ENCODE measurements at regions not wholly inside any gene's neighbourhood (a gene's known extent, or its start where the extent isn't known, plus 50 kb on each side); places are given as distances from the start of the nearest gene placed in this dataset.

GRCh38 chr13:32877491-32877890, 138.7 kb upstream of the KL start:
- no peak overlapping the region for H3K4me3 ChIP-seq (ENCODE audit: low read length)
- no peaks in the 10 kb centered on the region for H3K9me3 ChIP-seq (ENCODE audit: control insufficient read depth, low read depth, low read length)
- H3K36me3 ChIP-seq (ENCODE audit: control insufficient read depth, low read depth, low read length): no peaks in the 10 kb centered on the region
- H3K27ac ChIP-seq (ENCODE audit: low read length): no peak overlapping the region
- H3K9ac ChIP-seq (ENCODE audit: low read length): no peak overlapping the region
- H3K27me3 ChIP-seq (ENCODE audit: control insufficient read depth, insufficient read depth, low read length): no peaks in the 10 kb centered on the region
- H3K4me1 ChIP-seq (ENCODE audit: control insufficient read depth, low read depth, low read length): no peaks in the 10 kb centered on the region

DNA sequence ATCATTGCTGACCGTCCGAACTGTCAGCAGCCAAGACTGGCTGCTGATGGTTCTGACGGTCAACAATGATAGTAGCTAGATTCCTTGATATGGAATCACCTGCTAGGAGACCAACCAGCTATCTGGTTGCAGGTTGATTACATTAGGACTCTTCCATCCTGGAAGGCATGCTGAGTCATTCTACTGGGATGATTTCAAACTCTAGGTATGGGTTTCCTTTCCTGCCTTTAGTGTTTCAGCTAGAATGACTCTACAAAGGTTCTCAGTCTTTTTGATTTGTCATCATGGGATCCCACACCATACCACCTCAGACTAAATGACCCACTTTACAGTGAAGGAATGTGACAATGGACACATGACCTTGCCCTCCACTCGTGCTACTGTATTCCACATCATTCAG, 138.1 kb upstream of the KL start:
- Histone ChIP-seq H3K27ac (ENCODE audit: low read length) (no peak overlapping the region), H3K4me3 (ENCODE audit: low read length) (no peak overlapping the region), H3K9me3 (ENCODE audit: control insufficient read depth, low read depth, low read length) (no peaks in the 10 kb centered on the region), H3K4me1 (ENCODE audit: control insufficient read depth, low read depth, low read length) (no peaks in the 10 kb centered on the region), H3K9ac (ENCODE audit: low read length) (no peak overlapping the region), H3K36me3 (ENCODE audit: control insufficient read depth, low read depth, low read length) (no peaks in the 10 kb centered on the region), H3K27me3 (ENCODE audit: control insufficient read depth, insufficient read depth, low read length) (no peaks in the 10 kb centered on the region)

DNA sequence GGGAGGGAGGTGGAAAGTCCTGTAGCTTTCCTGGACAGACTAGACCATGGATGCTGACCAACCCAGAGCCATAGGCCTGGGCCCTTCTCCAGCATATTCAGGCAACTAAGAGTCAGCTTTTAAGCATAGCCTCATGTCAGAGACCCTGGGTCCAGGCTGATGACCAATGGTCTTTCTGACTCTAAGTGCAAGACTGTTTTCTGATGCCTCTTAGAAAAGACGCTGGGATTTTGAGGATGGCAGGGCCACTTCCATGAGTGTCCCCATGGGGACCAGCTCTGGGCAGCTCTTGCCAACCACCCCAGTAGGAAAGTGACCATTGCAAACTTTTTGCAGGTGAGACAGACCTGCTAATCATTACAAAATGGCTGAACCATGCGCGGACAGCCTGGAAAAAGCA, 135.6 kb upstream of the KL start:
- Histone ChIP-seq H3K27ac (ENCODE audit: low read length) (no peak overlapping the region), H3K27me3 (ENCODE audit: control insufficient read depth, insufficient read depth, low read length) (no peaks in the 10 kb centered on the region), H3K36me3 (ENCODE audit: control insufficient read depth, low read depth, low read length) (no peaks in the 10 kb centered on the region), H3K4me1 (ENCODE audit: control insufficient read depth, low read depth, low read length) (peaks cover 4% of the 10 kb centered on the region), H3K9me3 (ENCODE audit: control insufficient read depth, low read depth, low read length) (no peaks in the 10 kb centered on the region), H3K9ac (ENCODE audit: low read length) (no peak overlapping the region), H3K4me3 (ENCODE audit: low read length) (no peak overlapping the region)

- H3K27ac ChIP-seq (ENCODE audit: low read length): no peak overlapping the region
- H3K4me3 ChIP-seq (ENCODE audit: low read length): no peak overlapping the region
- H3K4me1 ChIP-seq (ENCODE audit: control insufficient read depth, low read depth, low read length): peaks cover 4% of the 10 kb centered on the region
- no peak overlapping the region for H3K9ac ChIP-seq (ENCODE audit: low read length)
- no peaks in the 10 kb centered on the region for H3K9me3 ChIP-seq (ENCODE audit: control insufficient read depth, low read depth, low read length)
- H3K27me3 ChIP-seq (ENCODE audit: control insufficient read depth, insufficient read depth, low read length): no peaks in the 10 kb centered on the region
- H3K36me3 ChIP-seq (ENCODE audit: control insufficient read depth, low read depth, low read length): no peaks in the 10 kb centered on the region
Measured at GRCh38 chr13:32881074-32881776, 135.0 kb upstream of the KL start.

DNA sequence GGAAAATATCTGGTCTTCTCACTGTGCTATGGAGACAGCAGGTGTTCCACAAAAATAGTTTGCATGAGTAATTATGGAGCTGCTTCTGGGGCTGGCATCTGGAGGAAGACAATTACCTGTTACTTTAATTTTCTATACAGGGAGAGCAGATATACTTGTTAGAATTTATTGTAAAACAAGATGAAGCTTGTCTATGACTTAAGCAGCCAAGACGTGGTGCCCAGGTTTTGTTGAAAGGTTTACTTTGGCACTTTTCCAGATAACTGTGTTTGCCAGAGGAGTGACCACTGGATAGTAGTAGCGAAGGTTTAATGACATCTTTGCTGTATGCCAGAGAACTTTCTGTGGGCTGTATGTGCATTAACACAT, 134.5 kb upstream of the KL start:
- no peaks in the 10 kb centered on the region for H3K36me3 ChIP-seq (ENCODE audit: control insufficient read depth, low read depth, low read length)
- H3K9ac ChIP-seq (ENCODE audit: low read length): no peak overlapping the region
- H3K9me3 ChIP-seq (ENCODE audit: control insufficient read depth, low read depth, low read length): no peaks in the 10 kb centered on the region
- no peak overlapping the region for H3K27ac ChIP-seq (ENCODE audit: low read length)
- no peaks in the 10 kb centered on the region for H3K27me3 ChIP-seq (ENCODE audit: control insufficient read depth, insufficient read depth, low read length)
- H3K4me3 ChIP-seq (ENCODE audit: low read length): no peak overlapping the region
- H3K4me1 ChIP-seq (ENCODE audit: control insufficient read depth, low read depth, low read length): peaks cover 4% of the 10 kb centered on the region

- Histone ChIP-seq H3K36me3 (ENCODE audit: control insufficient read depth, low read depth, low read length) (no peaks in the 10 kb centered on the region), H3K9ac (ENCODE audit: low read length) (no peak overlapping the region), H3K4me1 (ENCODE audit: control insufficient read depth, low read depth, low read length) (peaks cover 4% of the 10 kb centered on the region), H3K9me3 (ENCODE audit: control insufficient read depth, low read depth, low read length) (peaks cover 1% of the 10 kb centered on the region), H3K4me3 (ENCODE audit: low read length) (no peak overlapping the region), H3K27ac (ENCODE audit: low read length) (no peak overlapping the region), H3K27me3 (ENCODE audit: control insufficient read depth, insufficient read depth, low read length) (no peaks in the 10 kb centered on the region)
Measured at GRCh38 chr13:32882691-32883090, 133.5 kb upstream of the KL start.

- Histone ChIP-seq H3K36me3 (ENCODE audit: control insufficient read depth, low read depth, low read length) (no peaks in the 10 kb centered on the region), H3K27ac (ENCODE audit: low read length) (no peak overlapping the region), H3K4me3 (ENCODE audit: low read length) (no peak overlapping the region), H3K9me3 (ENCODE audit: control insufficient read depth, low read depth, low read length) (peaks cover 5% of the 10 kb centered on the region), H3K9ac (ENCODE audit: low read length) (no peak overlapping the region), H3K27me3 (ENCODE audit: control insufficient read depth, insufficient read depth, low read length) (no peaks in the 10 kb centered on the region), H3K4me1 (ENCODE audit: control insufficient read depth, low read depth, low read length) (peaks cover 4% of the 10 kb centered on the region)
Measured at GRCh38 chr13:32883474-32883873, 132.7 kb upstream of the KL start.

DNA sequence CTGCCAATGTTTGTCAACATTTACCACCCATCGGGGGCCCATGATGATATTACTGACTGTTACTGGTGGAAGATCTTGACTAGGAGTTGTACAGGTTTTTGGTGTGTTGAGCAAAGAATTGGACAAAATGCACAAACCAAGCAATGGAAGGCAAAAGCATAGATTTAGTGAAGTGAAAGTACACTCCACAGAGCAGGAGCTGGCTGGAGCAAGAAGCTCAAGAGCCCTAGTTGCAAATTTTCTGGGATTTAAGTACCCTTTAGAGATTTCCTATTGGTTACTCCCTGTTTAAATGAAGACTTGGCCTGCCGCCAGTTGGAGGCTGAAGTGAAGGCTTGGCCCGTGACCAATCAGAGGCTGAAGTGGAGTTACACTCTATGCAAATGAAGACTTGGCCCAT, 128.6 kb upstream of the KL start:
- Histone ChIP-seq H3K27ac (ENCODE audit: low read length) (no peak overlapping the region), H3K9ac (ENCODE audit: low read length) (no peak overlapping the region), H3K27me3 (ENCODE audit: control insufficient read depth, insufficient read depth, low read length) (no peaks in the 10 kb centered on the region), H3K9me3 (ENCODE audit: control insufficient read depth, low read depth, low read length) (peaks cover 5% of the 10 kb centered on the region), H3K36me3 (ENCODE audit: control insufficient read depth, low read depth, low read length) (no peaks in the 10 kb centered on the region), H3K4me3 (ENCODE audit: low read length) (no peak overlapping the region), H3K4me1 (ENCODE audit: control insufficient read depth, low read depth, low read length) (peaks cover 4% of the 10 kb centered on the region)

DNA sequence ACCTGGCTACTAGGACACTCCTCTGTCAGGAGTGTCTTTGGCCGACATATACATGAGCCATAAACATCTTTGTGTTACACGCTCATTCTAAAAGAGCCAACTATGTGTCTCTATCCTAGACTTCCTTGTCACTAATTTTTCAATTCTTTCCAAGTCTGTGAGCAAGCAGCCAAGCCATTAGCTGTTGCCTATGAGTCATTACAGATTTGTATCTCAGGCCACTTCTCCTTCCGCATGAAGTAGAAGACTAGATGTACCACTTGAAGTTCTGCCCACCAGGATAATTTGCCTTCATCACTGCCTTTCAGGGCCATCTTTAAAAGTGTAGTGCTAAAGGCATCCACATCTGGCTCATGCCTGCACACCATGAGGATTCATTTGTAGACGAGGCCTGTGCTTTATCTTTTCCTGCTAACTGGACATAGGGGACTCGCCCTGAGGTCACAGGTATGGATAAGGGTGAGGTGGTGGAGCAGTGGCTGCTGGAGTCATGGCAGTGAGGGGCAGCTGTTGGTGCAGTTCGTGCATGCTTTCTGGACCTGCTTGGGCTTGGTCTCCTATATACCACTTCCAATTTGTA, 126.1 kb upstream of the KL start:
- Histone ChIP-seq H3K36me3 (ENCODE audit: control insufficient read depth, low read depth, low read length) (no peaks in the 10 kb centered on the region), H3K9ac (ENCODE audit: low read length) (no peak overlapping the region), H3K9me3 (ENCODE audit: control insufficient read depth, low read depth, low read length) (peaks cover 5% of the 10 kb centered on the region), H3K4me3 (ENCODE audit: low read length) (no peak overlapping the region), H3K4me1 (ENCODE audit: control insufficient read depth, low read depth, low read length) (no peaks in the 10 kb centered on the region), H3K27me3 (ENCODE audit: control insufficient read depth, insufficient read depth, low read length) (no peaks in the 10 kb centered on the region), H3K27ac (ENCODE audit: low read length) (no peak overlapping the region)

DNA sequence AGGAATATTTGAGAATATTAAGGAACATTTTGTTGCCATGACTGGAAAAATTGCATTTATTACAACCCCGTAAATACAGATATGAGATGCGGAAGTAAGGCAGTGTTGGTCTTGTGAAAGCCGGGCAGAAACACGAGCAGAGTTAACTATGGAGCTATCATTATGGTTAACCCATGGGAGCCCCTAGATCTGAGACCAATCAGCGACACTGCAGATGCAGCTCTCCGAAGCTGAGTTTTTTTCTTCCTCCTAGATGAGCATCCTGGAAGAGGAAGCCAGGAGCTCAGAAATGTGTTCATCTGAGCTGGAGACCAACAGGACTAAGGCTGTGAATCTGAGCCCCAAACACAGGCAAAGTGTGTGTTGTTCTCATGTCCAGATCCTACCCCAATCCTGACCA, 123.0 kb upstream of the KL start:
- no peak overlapping the region for H3K9ac ChIP-seq (ENCODE audit: low read length)
- H3K4me1 ChIP-seq (ENCODE audit: control insufficient read depth, low read depth, low read length): no peaks in the 10 kb centered on the region
- H3K27me3 ChIP-seq (ENCODE audit: control insufficient read depth, insufficient read depth, low read length): no peaks in the 10 kb centered on the region
- no peak overlapping the region for H3K27ac ChIP-seq (ENCODE audit: low read length)
- no peaks in the 10 kb centered on the region for H3K9me3 ChIP-seq (ENCODE audit: control insufficient read depth, low read depth, low read length)
- H3K36me3 ChIP-seq (ENCODE audit: control insufficient read depth, low read depth, low read length): no peaks in the 10 kb centered on the region
- H3K4me3 ChIP-seq (ENCODE audit: low read length): no peak overlapping the region

DNA sequence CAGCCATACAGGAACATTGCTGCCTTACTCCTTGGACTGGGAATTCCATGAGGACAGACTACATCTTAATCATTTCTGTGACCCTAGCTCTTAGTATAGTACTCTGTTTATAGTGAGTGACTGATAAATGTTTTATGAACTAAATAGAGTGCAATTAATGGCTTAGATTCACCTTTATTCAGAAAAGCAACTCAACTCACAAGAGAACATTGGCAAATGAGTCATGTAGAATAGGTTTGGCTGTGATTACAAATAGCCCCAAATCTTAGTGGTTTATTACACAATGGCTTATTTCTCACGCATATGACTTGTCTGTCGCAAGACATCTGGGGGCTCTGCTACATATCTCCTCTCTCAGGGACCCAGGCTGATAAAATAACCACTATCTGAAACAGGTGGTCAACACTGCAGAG, 121.6 kb upstream of the KL start:
- Histone ChIP-seq H3K27ac (ENCODE audit: low read length) (no peak overlapping the region), H3K9me3 (ENCODE audit: control insufficient read depth, low read depth, low read length) (no peaks in the 10 kb centered on the region), H3K9ac (ENCODE audit: low read length) (no peak overlapping the region), H3K4me3 (ENCODE audit: low read length) (no peak overlapping the region), H3K4me1 (ENCODE audit: control insufficient read depth, low read depth, low read length) (no peaks in the 10 kb centered on the region), H3K27me3 (ENCODE audit: control insufficient read depth, insufficient read depth, low read length) (no peaks in the 10 kb centered on the region), H3K36me3 (ENCODE audit: control insufficient read depth, low read depth, low read length) (no peaks in the 10 kb centered on the region)

DNA sequence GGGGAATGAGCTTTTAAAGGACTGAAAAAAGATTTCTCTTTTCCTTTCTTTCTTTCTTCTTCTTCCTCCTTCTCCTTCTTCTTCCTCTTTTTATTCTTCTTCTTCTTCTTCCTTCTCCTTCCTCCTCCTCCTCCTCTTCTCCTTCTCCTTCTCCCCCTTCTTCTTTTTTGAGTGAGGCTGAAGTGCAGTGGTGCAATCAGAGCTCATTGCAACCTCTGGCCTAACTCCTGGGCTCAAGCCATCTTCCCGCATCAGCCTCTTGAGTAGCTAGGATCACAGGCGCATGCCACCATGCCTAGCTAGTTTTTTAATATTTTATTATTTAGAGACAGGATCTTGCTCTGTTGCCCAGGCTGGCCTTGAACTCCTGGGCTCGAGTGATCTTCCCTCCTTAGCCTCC, 120.9 kb upstream of the KL start:
- Histone ChIP-seq H3K27ac (ENCODE audit: low read length) (no peak overlapping the region), H3K27me3 (ENCODE audit: control insufficient read depth, insufficient read depth, low read length) (no peaks in the 10 kb centered on the region), H3K4me3 (ENCODE audit: low read length) (no peak overlapping the region), H3K4me1 (ENCODE audit: control insufficient read depth, low read depth, low read length) (no peaks in the 10 kb centered on the region), H3K9ac (ENCODE audit: low read length) (no peak overlapping the region), H3K9me3 (ENCODE audit: control insufficient read depth, low read depth, low read length) (no peaks in the 10 kb centered on the region), H3K36me3 (ENCODE audit: control insufficient read depth, low read depth, low read length) (no peaks in the 10 kb centered on the region)
